Mucosa of stomach (tissue), 1 donor: ENCODE measurements at regions not wholly inside any gene's neighbourhood (a gene's known extent, or its start where the extent isn't known, plus 50 kb on each side); places are given as distances from the start of the nearest gene placed in this dataset.
"Not testable (repeated sequence)": the region's sequence is repeated elsewhere in the genome, so short reads cannot be mapped to it uniquely, and the experiment has no call there.

ENCODE experiments used
- H3K27me3 ChIP-seq: one replicate; pipeline ENCODE4 v1.7.0; 2013; ENCODE audit warnings: mild to moderate bottlenecking, low read length; ENCODE audit not compliant: control insufficient read depth, insufficient read depth
- H3K36me3 ChIP-seq: one replicate; pipeline ENCODE4 v1.7.0; 2013; ENCODE audit warnings: low read length; ENCODE audit not compliant: control insufficient read depth, insufficient read depth
- H3K4me1 ChIP-seq: one replicate; pipeline ENCODE4 v1.7.0; 2013; ENCODE audit warnings: mild to moderate bottlenecking, low read length; ENCODE audit not compliant: control insufficient read depth, insufficient read depth
- H3K4me3 ChIP-seq: one replicate; pipeline ENCODE4 v1.7.0; 2013; ENCODE audit warnings: low read length
- H3K9ac ChIP-seq: one replicate; pipeline ENCODE4 v1.7.0; 2013; ENCODE audit warnings: mild to moderate bottlenecking, low read length, moderate library complexity
- H3K9me3 ChIP-seq: one replicate; pipeline ENCODE4 v1.7.0; 2013; ENCODE audit warnings: mild to moderate bottlenecking, low read length, moderate library complexity; ENCODE audit not compliant: control insufficient read depth
- donor health status: Pancreatic carcinoma.

- H3K9ac ChIP-seq = no peak overlapping the region
- no peaks in the 10 kb centered on the region for H3K4me1 ChIP-seq
- no peaks in the 10 kb centered on the region for H3K9me3 ChIP-seq
- no peak overlapping the region for H3K4me3 ChIP-seq
- no peaks in the 10 kb centered on the region for H3K27me3 ChIP-seq
- H3K36me3 ChIP-seq = no peaks in the 10 kb centered on the region
Measured at GRCh38 chr5:25095261-25095660, 450.5 kb upstream of the CDH10 start.

GRCh38 chr5:25094219-25094618 is 449.4 kb upstream of the CDH10 start:
- no peak overlapping the region for H3K4me3 ChIP-seq
- H3K27me3 ChIP-seq = no peaks in the 10 kb centered on the region
- no peak overlapping the region for H3K9ac ChIP-seq
- H3K9me3 ChIP-seq = no peaks in the 10 kb centered on the region
- H3K36me3 ChIP-seq = no peaks in the 10 kb centered on the region
- no peaks in the 10 kb centered on the region for H3K4me1 ChIP-seq

GRCh38 chr5:25091921-25092320 is 447.1 kb upstream of the CDH10 start:
- Histone ChIP-seq H3K4me3 (no peak overlapping the region), H3K4me1 (no peaks in the 10 kb centered on the region), H3K36me3 (no peaks in the 10 kb centered on the region), H3K9ac (no peak overlapping the region), H3K27me3 (no peaks in the 10 kb centered on the region), H3K9me3 (no peaks in the 10 kb centered on the region)

GRCh38 chr5:25090854-25091253 is 446.1 kb upstream of the CDH10 start:
- Histone ChIP-seq H3K9ac (no peak overlapping the region), H3K4me3 (no peak overlapping the region), H3K36me3 (no peaks in the 10 kb centered on the region), H3K9me3 (no peaks in the 10 kb centered on the region), H3K27me3 (no peaks in the 10 kb centered on the region), H3K4me1 (no peaks in the 10 kb centered on the region)

- no peaks in the 10 kb centered on the region for H3K36me3 ChIP-seq
- H3K4me3 ChIP-seq = no peak overlapping the region
- no peaks in the 10 kb centered on the region for H3K27me3 ChIP-seq
- no peaks in the 10 kb centered on the region for H3K4me1 ChIP-seq
- no peaks in the 10 kb centered on the region for H3K9me3 ChIP-seq
- H3K9ac ChIP-seq = no peak overlapping the region
Measured at GRCh38 chr5:25090275-25090674, 445.5 kb upstream of the CDH10 start.

GRCh38 chr5:25088689-25089088 is 443.9 kb upstream of the CDH10 start:
- H3K27me3 ChIP-seq, H3K4me1 ChIP-seq, H3K9me3 ChIP-seq, H3K4me3 ChIP-seq, H3K9ac ChIP-seq, H3K36me3 ChIP-seq: not testable (repeated sequence)

GRCh38 chr5:25083261-25083660 is 438.5 kb upstream of the CDH10 start:
- H3K9ac ChIP-seq, H3K36me3 ChIP-seq, H3K9me3 ChIP-seq, H3K27me3 ChIP-seq, H3K4me3 ChIP-seq, H3K4me1 ChIP-seq: not testable (repeated sequence)

- Histone ChIP-seq H3K36me3 (no peaks in the 10 kb centered on the region), H3K27me3 (no peaks in the 10 kb centered on the region), H3K4me3 (no peak overlapping the region), H3K9ac (no peak overlapping the region), H3K4me1 (no peaks in the 10 kb centered on the region), H3K9me3 (no peaks in the 10 kb centered on the region)
Measured at GRCh38 chr5:25066239-25066638, 421.5 kb upstream of the CDH10 start.

GRCh38 chr5:25064306-25064705 is 419.5 kb upstream of the CDH10 start:
- Histone ChIP-seq H3K9ac (no peak overlapping the region), H3K4me3 (no peak overlapping the region), H3K4me1 (no peaks in the 10 kb centered on the region), H3K27me3 (no peaks in the 10 kb centered on the region), H3K36me3 (no peaks in the 10 kb centered on the region), H3K9me3 (no peaks in the 10 kb centered on the region)

GRCh38 chr5:25060575-25060974 is 415.8 kb upstream of the CDH10 start:
- Histone ChIP-seq H3K9me3 (no peaks in the 10 kb centered on the region), H3K4me1 (no peaks in the 10 kb centered on the region), H3K4me3 (no peak overlapping the region), H3K9ac (no peak overlapping the region), H3K36me3 (no peaks in the 10 kb centered on the region), H3K27me3 (no peaks in the 10 kb centered on the region)

GRCh38 chr5:25056836-25057235 is 412.1 kb upstream of the CDH10 start:
- Histone ChIP-seq H3K4me1 (no peaks in the 10 kb centered on the region), H3K9ac (no peak overlapping the region), H3K4me3 (no peak overlapping the region), H3K9me3 (no peaks in the 10 kb centered on the region), H3K27me3 (no peaks in the 10 kb centered on the region), H3K36me3 (no peaks in the 10 kb centered on the region)

GRCh38 chr5:25033658-25034057 is 388.9 kb upstream of the CDH10 start:
- no peaks in the 10 kb centered on the region for H3K9me3 ChIP-seq
- H3K4me1 ChIP-seq = no peaks in the 10 kb centered on the region
- no peak overlapping the region for H3K9ac ChIP-seq

GRCh38 chr5:25029004-25029403 is 384.2 kb upstream of the CDH10 start:
- no peaks in the 10 kb centered on the region for H3K4me1 ChIP-seq
- no peaks in the 10 kb centered on the region for H3K36me3 ChIP-seq
- H3K9ac ChIP-seq = no peak overlapping the region
- no peak overlapping the region for H3K4me3 ChIP-seq
- H3K9me3 ChIP-seq = no peaks in the 10 kb centered on the region
- no peaks in the 10 kb centered on the region for H3K27me3 ChIP-seq

More at GRCh38 chr5:25033658-25034057, 388.9 kb upstream of the CDH10 start:
- no peaks in the 10 kb centered on the region for H3K27me3 ChIP-seq
- no peaks in the 10 kb centered on the region for H3K36me3 ChIP-seq
- H3K4me3 ChIP-seq = no peak overlapping the region
